IMR-90 (cell line): ENCODE measurements at regions not wholly inside any gene's neighbourhood (a gene's known extent, or its start where the extent isn't known, plus 50 kb on each side); places are given as distances from the start of the nearest gene placed in this dataset.

ENCODE experiments used
- ATAC-seq: fragments of 200-7000 bp; cut with Tn5 transposase; 2 replicates; pipeline ENCODE4 v1.9.1; 2020; ENCODE audit warnings: low read depth, mild to moderate bottlenecking, moderate library complexity
- BruUV-seq: library from RNA; stranded (reverse); fragments of 400-500 nt; replicated peaks from 2 replicates; lab custom pipeline; 2021; lab: Mats Ljungman, UMichigan
- CTCF ChIA-PET: fragments of 300-600 bp; formaldehyde crosslinking; extraction: SDS; loops from one replicate; lab custom pipeline; 2021; ENCODE audit warnings: antibody characterized with exemption; lab: Yijun Ruan, JAX
- POLR2A ChIA-PET: fragments of 300-600 bp; sonication (Branson Sonifier 250); formaldehyde crosslinking; loops from one replicate; lab custom pipeline; 2022; ENCODE audit warnings: antibody characterized with exemption; ENCODE audit not compliant: unreplicated experiment; lab: Charles Lee
- DNase-seq: peaks from one replicate; pipeline ENCODE4 v3.0.0; 2013
- H2AFZ ChIP-seq: replicated peaks from 2 replicates; pipeline ENCODE3; 2013; ENCODE audit warnings: low read length, mild to moderate bottlenecking; ENCODE audit not compliant: poor library complexity
- H2AK5ac ChIP-seq: 2 replicates; pipeline ENCODE4 v1.6.1; 2013; ENCODE audit warnings: low read depth, low read length, inconsistent platforms
- H2AK9ac ChIP-seq: replicated peaks from 2 replicates; pipeline ENCODE3; 2013; ENCODE audit warnings: mild to moderate bottlenecking, low read depth, low read length, moderate library complexity; ENCODE audit not compliant: poor library complexity
- H2BK120ac ChIP-seq: 2 replicates; pipeline ENCODE4 v1.6.1; 2013; ENCODE audit warnings: low read depth, low read length, inconsistent platforms
- H2BK15ac ChIP-seq: 3 replicates; pipeline ENCODE4 v1.6.1; 2013; ENCODE audit warnings: low read depth, low read length, inconsistent platforms
- H2BK20ac ChIP-seq: 2 replicates; pipeline ENCODE4 v1.6.1; 2013; ENCODE audit warnings: low read depth, mild to moderate bottlenecking, inconsistent platforms, low read length, moderate library complexity
- H2BK5ac ChIP-seq: 2 replicates; pipeline ENCODE4 v1.6.1; 2013; ENCODE audit warnings: mild to moderate bottlenecking, low read depth, low read length, inconsistent platforms; ENCODE audit not compliant: poor library complexity, severe bottlenecking
- H3K14ac ChIP-seq: replicated peaks from 2 replicates; pipeline ENCODE4 v1.6.1; 2013; ENCODE audit warnings: low read depth, low read length, inconsistent platforms
- H3K18ac ChIP-seq: 2 replicates; pipeline ENCODE4 v1.6.1; 2013; ENCODE audit warnings: low read depth, low read length, control low read depth
- H3K23ac ChIP-seq: 2 replicates; pipeline ENCODE4 v1.6.1; 2013; ENCODE audit warnings: low read depth, low read length, inconsistent platforms
- H3K27ac ChIP-seq: 2 replicates; pipeline ENCODE4 v1.5.1; 2013; ENCODE audit warnings: mild to moderate bottlenecking, control low read depth, low read length; ENCODE audit not compliant: insufficient read depth
- H3K27me3 ChIP-seq: 2 replicates; pipeline ENCODE4 v1.6.1; 2013; ENCODE audit warnings: low read length; ENCODE audit not compliant: control insufficient read depth, insufficient read depth
- H3K36me3 ChIP-seq: 2 replicates; pipeline ENCODE4 v1.6.1; 2013; ENCODE audit warnings: low read length, mixed read lengths; ENCODE audit not compliant: control insufficient read depth, insufficient read depth
- H3K4ac ChIP-seq: 2 replicates; pipeline ENCODE4 v1.6.1; 2013; ENCODE audit warnings: low read depth, low read length, inconsistent platforms
- H3K4me1 ChIP-seq: 2 replicates; pipeline ENCODE4 v1.6.1; 2013; ENCODE audit warnings: low read length, mixed read lengths; ENCODE audit not compliant: control insufficient read depth, insufficient read depth
- H3K4me2 ChIP-seq: 2 replicates; pipeline ENCODE4 v1.6.1; 2013; ENCODE audit warnings: low read depth, mild to moderate bottlenecking, control low read depth, low read length, moderate library complexity
- H3K4me3 ChIP-seq: 2 replicates; pipeline ENCODE4 v1.5.1; 2013; ENCODE audit warnings: low read depth, mild to moderate bottlenecking, control low read depth, low read length, moderate library complexity; ENCODE audit not compliant: insufficient read depth
- H3K56ac ChIP-seq: 2 replicates; pipeline ENCODE4 v1.6.1; 2013; ENCODE audit warnings: low read length, inconsistent platforms; ENCODE audit not compliant: insufficient read depth; ENCODE audit errors: extremely low read depth
- H3K79me1 ChIP-seq, 2 experiments: 2 replicates each; pipeline ENCODE4 v1.6.1; 2013; ENCODE audit warnings: low read length in 2 of 2, inconsistent platforms in 1 of 2, low read depth in 1 of 2
- H3K9ac ChIP-seq: 2 replicates; pipeline ENCODE4 v1.6.1; 2013; ENCODE audit warnings: low read depth, low read length, control low read depth
- H3K9me1 ChIP-seq: 2 replicates; pipeline ENCODE4 v1.6.1; 2013; ENCODE audit warnings: low read length, inconsistent platforms; ENCODE audit not compliant: insufficient read depth
- H3K9me3 ChIP-seq: 2 replicates; pipeline ENCODE4 v1.6.1; 2013; ENCODE audit warnings: low read length; ENCODE audit not compliant: control insufficient read depth, insufficient read depth
- H4K20me1 ChIP-seq: 2 replicates; pipeline ENCODE4 v1.6.1; 2013; ENCODE audit warnings: low read length, inconsistent platforms; ENCODE audit not compliant: insufficient read depth
- H4K5ac ChIP-seq: 2 replicates; pipeline ENCODE4 v1.6.1; 2013; ENCODE audit warnings: mild to moderate bottlenecking, low read depth, low read length, control low read depth
- H4K8ac ChIP-seq, 2 experiments: 2 replicates each; pipeline ENCODE4 v1.6.1; 2013; ENCODE audit warnings: low read depth in 2 of 2, low read length in 2 of 2, control low read depth in 1 of 2, inconsistent platforms in 1 of 2
- H4K91ac ChIP-seq: 2 replicates; pipeline ENCODE4 v1.6.1; 2013; ENCODE audit warnings: low read depth, low read length, inconsistent platforms; ENCODE audit not compliant: insufficient read depth
- BHLHE40 ChIP-seq: fragments of 150-350 bp; IDR thresholded peaks from 2 replicates; pipeline ENCODE4 v1.6.1; 2016; ENCODE audit warnings: mild to moderate bottlenecking, low read depth, low read length
- CEBPB ChIP-seq: IDR thresholded peaks from 2 replicates; pipeline ENCODE4 v1.6.1; 2012; ENCODE audit warnings: low read depth, low read length, improper control_type of control experiment
- FOS ChIP-seq: fragments of 150-350 bp; IDR thresholded peaks from 2 replicates; pipeline ENCODE4 v1.6.1; 2016; ENCODE audit warnings: low read depth, low read length
- MXI1 ChIP-seq: IDR thresholded peaks from 2 replicates; pipeline ENCODE4 v1.6.1; 2012; ENCODE audit warnings: low read depth, mild to moderate bottlenecking, low read length, moderate library complexity, borderline replicate concordance
- NFE2L2 ChIP-seq: fragments of 150-350 bp; IDR thresholded peaks from 2 replicates; pipeline ENCODE4 v1.6.1; 2016; ENCODE audit warnings: low read depth, mild to moderate bottlenecking, low read length
- POLR2A ChIP-seq: IDR thresholded peaks from 2 replicates; pipeline ENCODE4 v1.6.1; 2012; ENCODE audit warnings: mild to moderate bottlenecking, low read depth, low read length
- RAD21 ChIP-seq: IDR thresholded peaks from 2 replicates; pipeline ENCODE4 v1.6.1; 2012; ENCODE audit warnings: low read length, improper control_type of control experiment
- RCOR1 ChIP-seq: IDR thresholded peaks from 2 replicates; pipeline ENCODE4 v1.6.1; 2012; ENCODE audit warnings: mild to moderate bottlenecking, low read length, improper control_type of control experiment; ENCODE audit not compliant: insufficient replicate concordance
- RFX5 ChIP-seq: IDR thresholded peaks from 2 replicates; pipeline ENCODE4 v1.8.0; 2012; ENCODE audit warnings: low read depth, mild to moderate bottlenecking, low read length, moderate library complexity
- WGBS, 2 experiments: methylation state at CpG; one replicate each; pipeline versions ENCODE4 v1.1.5 to v1.1.7; 2013; ENCODE audit warnings: missing lambda C conversion rate in 2 of 2; ENCODE audit not compliant: insufficient read length in 1 of 2; ENCODE audit errors: extremely low coverage in 2 of 2; 5-methylcytosine and 5-hydroxymethylcytosine counted together
- dilution Hi-C: fragments of 300-500 bp; cut with HindIII; formaldehyde crosslinking; loops from one replicate; pipeline ENCODE4 v1.14.3; 2018; ENCODE audit warnings: low sequenced_read_pairs; ENCODE audit not compliant: unreplicated experiment
- in situ Hi-C: fragments of 300-500 bp; cut with MboI; formaldehyde crosslinking; loops from 3 replicates; pipeline ENCODE4 v1.14.3; 2019; ENCODE audit warnings: low sequenced_read_pairs, inconsistent platforms, mixed read lengths
- intact Hi-C: fragments of 100-400 bp; cut with micrococcal nuclease; formaldehyde crosslinking; loops from 2 replicates; pipeline ENCODE4 v1.10.0; 2022
- TF ChIP-seq, protein P1 (sequence below): conservative IDR thresholded peaks from 2 replicates; pipeline ENCODE4 v1.5.1; 2012; ENCODE audit warnings: mild to moderate bottlenecking, low read depth, low read length, improper control_type of control experiment
- TF ChIP-seq, protein P2 (sequence below): fragments of 150-350 bp; IDR thresholded peaks from 2 replicates; pipeline ENCODE4 v1.6.1; 2016; ENCODE audit warnings: low read depth, mild to moderate bottlenecking, low read length, moderate library complexity, borderline replicate concordance
- TF ChIP-seq, protein P3 (sequence below): fragments of 150-350 bp; IDR thresholded peaks from 2 replicates; pipeline ENCODE4 v1.6.1; 2017; ENCODE audit warnings: mild to moderate bottlenecking, antibody characterized with exemption, low read length, low read depth

DNA sequence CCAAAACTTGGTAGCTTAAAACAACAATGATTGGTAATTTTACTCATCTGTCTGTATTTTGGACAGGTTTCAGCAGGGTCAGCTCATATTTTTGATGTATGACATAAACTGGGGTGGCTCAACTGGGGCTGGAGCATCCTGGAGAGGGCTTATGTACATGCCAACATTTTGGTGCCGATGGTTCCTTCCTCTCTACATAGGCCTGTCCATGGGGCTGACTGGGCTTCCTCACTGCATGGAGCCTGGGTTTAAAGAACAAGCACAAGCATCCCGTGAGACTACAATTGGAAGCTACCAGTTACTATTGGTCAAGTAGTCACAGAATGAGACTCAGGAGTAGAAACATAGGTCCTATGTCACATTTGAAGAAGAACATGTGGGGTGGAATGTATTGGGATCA, 95.0 kb downstream of the DDX1 start (continued):
- TF ChIP-seq, protein P1, sequence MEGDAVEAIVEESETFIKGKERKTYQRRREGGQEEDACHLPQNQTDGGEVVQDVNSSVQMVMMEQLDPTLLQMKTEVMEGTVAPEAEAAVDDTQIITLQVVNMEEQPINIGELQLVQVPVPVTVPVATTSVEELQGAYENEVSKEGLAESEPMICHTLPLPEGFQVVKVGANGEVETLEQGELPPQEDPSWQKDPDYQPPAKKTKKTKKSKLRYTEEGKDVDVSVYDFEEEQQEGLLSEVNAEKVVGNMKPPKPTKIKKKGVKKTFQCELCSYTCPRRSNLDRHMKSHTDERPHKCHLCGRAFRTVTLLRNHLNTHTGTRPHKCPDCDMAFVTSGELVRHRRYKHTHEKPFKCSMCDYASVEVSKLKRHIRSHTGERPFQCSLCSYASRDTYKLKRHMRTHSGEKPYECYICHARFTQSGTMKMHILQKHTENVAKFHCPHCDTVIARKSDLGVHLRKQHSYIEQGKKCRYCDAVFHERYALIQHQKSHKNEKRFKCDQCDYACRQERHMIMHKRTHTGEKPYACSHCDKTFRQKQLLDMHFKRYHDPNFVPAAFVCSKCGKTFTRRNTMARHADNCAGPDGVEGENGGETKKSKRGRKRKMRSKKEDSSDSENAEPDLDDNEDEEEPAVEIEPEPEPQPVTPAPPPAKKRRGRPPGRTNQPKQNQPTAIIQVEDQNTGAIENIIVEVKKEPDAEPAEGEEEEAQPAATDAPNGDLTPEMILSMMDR = no peak

DNA sequence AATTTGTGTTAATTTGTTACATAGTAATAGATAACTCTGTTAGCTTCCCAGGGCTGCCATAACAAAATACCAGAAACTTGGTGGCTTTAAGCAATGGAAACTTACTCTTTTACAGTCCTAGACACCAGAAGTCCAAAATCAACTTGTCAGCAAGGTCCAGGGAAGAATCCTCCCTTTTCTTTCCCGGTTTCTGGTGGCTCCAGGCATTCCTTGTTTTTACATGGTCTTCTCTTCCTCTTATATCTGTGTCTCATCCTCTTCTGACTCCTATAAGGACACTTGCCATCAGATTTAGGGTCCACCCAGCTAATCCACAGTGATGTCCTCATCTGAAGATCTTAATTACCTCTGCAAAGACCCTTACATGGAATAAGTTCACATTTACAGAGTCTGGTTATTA, 95.6 kb downstream of the DDX1 start:
- in situ Hi-C loops (no loop called here), intact Hi-C loops (no loop called here), dilution Hi-C loops (no loop called here)
- ChIA-PET POLR2A (no interaction called here), CTCF (no interaction called here)
- Histone ChIP-seq H3K4me2 (no peak overlapping the region), H3K4me3 (no peak overlapping the region), H3K4me1 (no peaks in the 10 kb centered on the region), H3K18ac (no peak overlapping the region), H3K79me1 (no peaks in the 10 kb centered on the region), H3K9me1 (no peaks in the 10 kb centered on the region), H2AFZ (no peak overlapping the region), H3K4ac (no peak overlapping the region), H4K91ac (no peak overlapping the region), H3K23ac (no peak overlapping the region), H3K27ac (no peak overlapping the region), H4K5ac (no peak overlapping the region), H3K9ac (no peak overlapping the region), H2AK5ac (no peak overlapping the region), H4K8ac (no peak overlapping the region), H3K36me3 (no peaks in the 10 kb centered on the region), H3K9me3 (peaks cover 20% of the 10 kb centered on the region; the same call in 1 of the 2 replicates), H3K27me3 (no peaks in the 10 kb centered on the region), H2BK120ac (no peak overlapping the region), H2AK9ac (no peak overlapping the region), H2BK5ac (no peak overlapping the region), H3K14ac (no peak overlapping the region), H2BK15ac (no peak overlapping the region), H2BK20ac (no peak overlapping the region), H4K20me1 (no peaks in the 10 kb centered on the region), H3K56ac (no peak overlapping the region)
- BruUV-seq = no TSS peak
- no peak for ATAC-seq
- no peak for DNase-seq
- WGBS, 2 experiments = no CpG with 5 or more reads among the region's 1 CpG
- TF ChIP-seq RCOR1 (no peak), RFX5 (no peak), FOS (no peak), CEBPB (no peak), MXI1 (no peak), BHLHE40 (no peak), POLR2A (no peak), NFE2L2 (no peak), RAD21 (no peak)
- TF ChIP-seq, protein P2, sequence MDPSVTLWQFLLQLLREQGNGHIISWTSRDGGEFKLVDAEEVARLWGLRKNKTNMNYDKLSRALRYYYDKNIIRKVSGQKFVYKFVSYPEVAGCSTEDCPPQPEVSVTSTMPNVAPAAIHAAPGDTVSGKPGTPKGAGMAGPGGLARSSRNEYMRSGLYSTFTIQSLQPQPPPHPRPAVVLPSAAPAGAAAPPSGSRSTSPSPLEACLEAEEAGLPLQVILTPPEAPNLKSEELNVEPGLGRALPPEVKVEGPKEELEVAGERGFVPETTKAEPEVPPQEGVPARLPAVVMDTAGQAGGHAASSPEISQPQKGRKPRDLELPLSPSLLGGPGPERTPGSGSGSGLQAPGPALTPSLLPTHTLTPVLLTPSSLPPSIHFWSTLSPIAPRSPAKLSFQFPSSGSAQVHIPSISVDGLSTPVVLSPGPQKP = no peak
- TF ChIP-seq, protein P1 = no peak
- TF ChIP-seq, protein P3, sequence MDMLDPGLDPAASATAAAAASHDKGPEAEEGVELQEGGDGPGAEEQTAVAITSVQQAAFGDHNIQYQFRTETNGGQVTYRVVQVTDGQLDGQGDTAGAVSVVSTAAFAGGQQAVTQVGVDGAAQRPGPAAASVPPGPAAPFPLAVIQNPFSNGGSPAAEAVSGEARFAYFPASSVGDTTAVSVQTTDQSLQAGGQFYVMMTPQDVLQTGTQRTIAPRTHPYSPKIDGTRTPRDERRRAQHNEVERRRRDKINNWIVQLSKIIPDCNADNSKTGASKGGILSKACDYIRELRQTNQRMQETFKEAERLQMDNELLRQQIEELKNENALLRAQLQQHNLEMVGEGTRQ = no peak
